ENCODE measurements at regions not wholly inside any gene's neighbourhood (a gene's known extent, or its start where the extent isn't known, plus 50 kb on each side); places are given as distances from the start of the nearest gene placed in this dataset.
"Not testable (repeated sequence)": the region's sequence is repeated elsewhere in the genome, so short reads cannot be mapped to it uniquely, and the experiment has no call there.

DNA sequence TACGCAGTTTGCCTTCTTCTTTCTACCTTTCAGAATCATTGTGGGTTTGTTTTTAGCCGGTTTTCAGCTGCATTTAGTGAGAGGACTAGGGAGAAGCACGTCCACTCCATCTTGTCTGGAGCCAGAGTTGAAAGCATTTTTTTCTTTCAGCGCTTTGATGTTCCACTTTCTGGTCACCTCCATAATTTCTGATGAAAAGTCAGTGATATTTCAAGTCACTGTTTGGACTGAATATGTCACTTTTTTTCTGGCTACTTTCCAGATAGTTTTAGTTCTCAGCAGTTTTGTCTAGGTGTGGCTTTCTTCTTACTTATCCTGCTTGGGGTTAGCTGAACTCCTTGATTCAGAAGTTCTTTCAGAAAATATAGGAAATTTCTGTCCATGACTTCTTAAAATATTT, 123.9 kb upstream of the IER5L start:
- DNase-seq = no peak

DNA sequence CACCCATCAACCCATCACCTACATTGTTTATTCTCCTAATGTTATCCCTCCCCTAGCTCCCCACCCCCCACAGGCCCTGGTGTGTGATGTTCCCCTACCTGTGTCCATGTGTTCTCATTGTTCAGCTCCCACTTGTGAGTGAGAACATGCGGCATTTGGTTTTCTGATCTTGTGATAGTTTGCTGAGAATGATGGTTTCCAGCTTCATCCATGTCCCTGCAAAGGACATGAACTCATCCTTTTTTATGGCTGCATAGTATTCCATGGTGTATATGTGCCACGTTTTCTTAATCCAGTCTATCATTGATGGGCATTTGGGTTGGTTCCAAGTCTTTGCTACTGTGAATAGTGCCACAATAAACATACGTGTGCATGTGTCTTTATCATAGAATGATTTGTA, 118.1 kb upstream of the IER5L start:
- not testable (repeated sequence) for DNase-seq

DNA sequence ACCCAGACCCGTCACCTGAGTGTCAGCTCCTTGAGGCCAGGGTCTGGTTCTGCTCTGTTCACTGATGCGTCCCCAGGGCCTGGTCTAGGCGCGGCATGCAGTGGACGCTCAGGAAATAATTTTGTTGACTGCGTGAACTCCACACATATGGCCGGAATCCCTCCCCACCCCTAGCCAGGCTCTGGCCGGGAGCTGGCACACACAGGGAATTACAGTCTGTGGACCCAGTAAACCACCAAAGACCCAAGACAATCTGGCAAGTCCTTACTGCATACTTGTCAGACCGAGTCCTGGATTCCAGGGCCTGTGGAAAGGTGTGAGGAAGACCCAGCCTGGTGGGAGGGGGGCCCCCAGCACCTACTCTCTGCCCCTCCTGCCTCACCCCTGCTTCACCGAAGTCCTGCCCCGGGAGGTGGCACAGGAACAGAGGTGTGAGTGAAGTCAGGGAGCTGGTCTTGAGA, 113.0 kb upstream of the IER5L start:
- DNase-seq = no peak

- no peak for DNase-seq
Observed at GRCh38 chr9:129290606-129291005, 112.5 kb upstream of the IER5L start.

GRCh38 chr9:129289883-129290282, 111.8 kb upstream of the IER5L start:
- no peak for DNase-seq

- no peak for DNase-seq
Observed at GRCh38 chr9:129289131-129289731, 111.2 kb upstream of the IER5L start.

- peak; percentile 29 for DNase-seq
Observed at GRCh38 chr9:129287619-129288305, 109.7 kb upstream of the IER5L start.

DNA sequence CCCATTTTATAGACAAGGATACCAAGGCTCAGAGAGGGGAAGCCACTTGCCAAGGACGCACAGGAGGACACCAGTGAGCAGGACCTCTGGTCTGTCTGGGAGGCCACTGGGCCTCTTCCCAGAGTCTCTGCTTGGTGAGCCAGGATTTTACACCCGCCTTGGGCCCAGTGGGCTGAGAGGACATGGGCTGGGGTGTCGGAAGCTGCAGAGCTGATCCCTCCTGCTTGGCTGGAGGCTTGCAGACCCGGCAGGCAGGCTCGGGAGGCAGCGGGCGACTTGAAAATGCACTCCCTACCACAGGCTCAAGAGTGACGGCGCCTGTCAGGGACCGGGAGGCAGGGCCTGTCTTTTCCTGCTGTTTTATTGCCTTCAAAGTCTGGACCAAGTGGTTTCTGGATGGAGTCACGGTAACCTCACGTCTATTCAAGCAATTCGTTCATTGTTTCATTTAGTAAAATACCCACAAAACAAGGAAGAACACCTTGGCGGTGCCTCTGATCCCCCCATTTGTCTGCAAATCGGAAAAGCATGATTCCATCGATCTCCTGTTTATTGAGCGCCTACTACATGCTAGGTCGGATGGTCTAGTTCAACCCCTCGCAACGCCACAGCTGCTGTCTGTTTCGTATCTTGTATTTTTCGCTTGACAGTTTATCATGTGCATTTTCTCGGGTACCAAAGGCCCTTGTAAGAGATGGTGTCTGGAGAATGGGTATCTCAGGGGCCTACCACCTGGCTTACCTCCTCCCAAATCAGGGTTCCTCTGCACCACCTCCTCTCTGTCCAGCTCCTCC, 108.1 kb upstream of the IER5L start:
- DNase-seq = no peak

- DNase-seq = no peak
Observed at GRCh38 chr9:129285382-129285781, 107.3 kb upstream of the IER5L start.

GRCh38 chr9:129284607-129285291, 106.7 kb upstream of the IER5L start:
- DNase-seq = peak; percentile 54

DNA sequence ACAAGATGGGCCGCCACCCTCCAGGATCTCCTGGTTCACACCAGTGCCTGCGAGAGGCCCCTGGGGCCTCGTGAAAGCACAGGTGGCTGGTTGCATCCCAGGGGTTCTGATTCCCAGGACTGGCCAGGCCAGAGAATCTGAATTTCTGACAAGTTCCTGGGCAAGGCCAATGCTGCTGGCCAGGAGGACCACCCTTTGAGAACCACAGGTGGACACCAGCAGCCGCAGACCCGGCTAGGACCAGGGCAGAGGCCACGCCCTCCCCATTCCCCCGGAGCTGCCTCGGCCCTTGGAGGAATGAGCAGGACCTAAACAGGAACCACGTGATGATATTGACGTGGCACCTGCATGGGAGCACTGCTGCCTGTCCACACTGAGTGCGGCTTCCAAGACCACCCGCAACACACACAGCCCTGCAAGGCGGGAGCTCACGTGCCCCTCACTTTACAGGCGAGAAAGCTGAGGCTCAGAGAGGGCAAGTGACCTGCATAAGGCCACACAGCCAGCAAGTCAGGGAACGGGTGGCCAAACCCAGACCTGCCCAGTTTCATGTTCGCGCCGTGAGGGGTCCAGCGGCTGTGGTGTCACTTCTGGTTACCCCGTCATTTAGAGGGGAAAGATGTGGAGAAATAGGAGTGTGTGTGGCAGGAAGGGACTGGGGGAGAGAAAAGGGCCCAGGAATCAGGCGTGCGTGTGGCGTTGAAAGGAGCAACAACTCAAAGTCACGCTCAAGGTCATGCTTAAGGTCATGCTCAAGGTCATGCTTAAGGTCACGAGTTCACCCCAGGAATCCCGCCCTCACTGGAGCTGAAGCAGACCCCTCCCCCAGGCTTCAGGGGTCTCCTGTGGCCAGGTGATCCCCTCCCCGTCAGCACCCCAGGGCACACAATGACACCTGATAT, 105.9 kb upstream of the IER5L start:
- no peak for DNase-seq

- DNase-seq = no peak
Observed at GRCh38 chr9:129283291-129283691, 105.2 kb upstream of the IER5L start.

- no peak for DNase-seq
Observed at GRCh38 chr9:129282731-129283211, 104.7 kb upstream of the IER5L start.

GRCh38 chr9:129282272-129282671, 104.2 kb upstream of the IER5L start:
- DNase-seq = no peak

DNA sequence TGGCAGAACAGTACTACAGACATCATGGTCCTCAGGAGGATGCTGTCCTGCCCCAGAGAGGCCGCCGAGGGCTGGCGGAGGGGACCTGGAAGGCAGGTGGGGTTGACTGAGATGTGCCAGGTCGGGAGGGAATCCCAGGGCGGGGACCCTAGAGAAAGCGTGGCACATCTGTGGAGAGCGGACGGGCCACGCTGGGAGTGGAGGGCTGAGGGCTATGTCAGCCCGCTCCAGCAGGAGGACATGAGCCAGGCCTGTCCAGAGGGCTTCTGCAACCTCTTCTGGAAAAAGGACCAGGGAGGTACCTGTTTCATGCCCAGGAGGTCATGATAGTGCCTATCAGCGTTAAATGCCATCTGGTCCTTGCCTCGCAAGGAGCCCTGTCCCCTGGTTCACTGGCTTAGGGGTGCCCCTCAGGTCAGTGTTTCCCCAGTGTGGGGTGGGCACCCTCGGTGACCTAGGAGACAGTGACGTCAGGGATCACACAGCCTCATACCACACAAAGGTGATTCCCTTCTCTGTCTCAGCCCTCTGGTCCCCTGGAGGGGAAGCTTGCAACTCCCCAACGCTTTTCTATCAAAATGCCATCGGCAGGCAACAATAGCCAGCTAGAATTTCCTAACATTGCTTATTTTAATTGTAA, 103.6 kb upstream of the IER5L start:
- DNase-seq = no peak

DNA sequence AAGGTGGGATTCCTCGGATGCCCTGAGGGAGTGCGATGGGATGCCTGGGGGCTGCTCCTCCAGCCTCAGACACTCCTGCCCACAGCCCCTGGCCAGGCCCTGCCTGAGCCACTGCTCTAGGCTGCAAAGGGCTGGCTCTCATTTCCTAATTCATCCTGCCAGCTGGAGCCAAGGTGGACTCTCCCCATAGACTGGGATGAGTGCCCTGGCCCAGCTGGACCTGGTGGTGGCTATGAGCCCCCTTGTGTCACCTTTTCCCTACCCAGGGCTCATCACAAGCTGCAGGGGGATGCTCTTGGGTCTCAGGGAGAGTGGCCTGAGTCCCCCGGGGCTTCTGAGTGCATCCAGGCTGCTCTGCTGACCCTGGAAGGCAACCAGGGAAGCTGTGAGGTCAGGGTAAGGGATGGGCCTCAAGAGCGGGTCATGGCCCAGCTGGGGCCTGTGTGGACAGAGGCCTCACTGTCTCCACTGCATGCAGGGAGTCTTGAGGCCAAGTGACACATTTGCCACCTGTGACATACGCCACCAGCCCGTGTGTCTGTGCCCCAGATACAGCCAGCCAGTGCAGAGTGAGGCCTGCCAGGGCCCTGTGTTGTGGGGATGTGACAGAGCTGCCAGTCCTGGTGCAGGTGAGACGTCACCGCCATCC, 102.7 kb upstream of the IER5L start:
- DNase-seq = no peak

GRCh38 chr9:129280236-129280622, 102.2 kb upstream of the IER5L start:
- DNase-seq = no peak

- DNase-seq = peak; percentile 87
Observed at GRCh38 chr9:129278391-129279237, 100.6 kb upstream of the IER5L start.

DNA sequence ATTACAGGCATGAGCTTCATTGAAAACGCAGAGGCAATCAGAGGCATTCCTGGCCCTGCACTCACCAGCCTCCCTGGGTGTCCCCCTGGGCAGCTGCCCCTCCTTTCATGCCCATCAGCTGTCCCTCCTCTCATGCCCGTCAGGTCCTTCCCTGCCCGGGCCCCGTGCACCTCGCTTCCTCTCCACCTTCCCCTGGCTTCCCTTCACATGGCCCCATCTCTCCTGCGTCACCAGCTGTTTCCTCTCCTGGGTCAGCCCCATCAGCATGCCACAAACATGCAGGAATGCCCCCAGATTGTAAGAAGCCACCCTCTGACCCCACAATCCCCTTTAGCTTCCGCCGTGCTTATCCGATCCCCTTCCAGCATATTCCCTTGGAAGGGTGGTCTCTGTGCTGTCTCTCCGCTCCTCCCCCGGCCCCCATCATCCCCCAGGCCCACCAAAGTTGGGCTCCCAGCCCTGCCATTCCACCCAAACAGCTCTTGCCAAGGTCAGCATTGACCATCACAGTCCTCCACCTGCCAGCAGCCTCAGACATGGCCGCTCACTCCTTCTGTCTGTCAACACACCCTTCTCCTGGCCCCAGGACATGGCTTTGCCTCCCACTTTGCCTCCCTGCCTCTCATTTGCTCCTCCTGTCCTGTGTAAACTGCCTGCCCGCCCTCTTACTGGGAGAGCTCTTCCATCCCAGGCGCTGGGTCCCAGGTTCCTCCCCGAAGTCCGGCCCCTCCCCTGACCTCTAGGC, 98.6 kb upstream of the IER5L start:
- DNase-seq = no peak
